Cardiac muscle cell (in vitro differentiated cells and primary cell): ENCODE measurements at regions not wholly inside any gene's neighbourhood (a gene's known extent, or its start where the extent isn't known, plus 50 kb on each side); places are given as distances from the start of the nearest gene placed in this dataset.

Source experiments
- DNase-seq, 2 donors: peaks; one replicate each; pipeline versions ENCODE4 v3.0.0 to v3.0.0-alpha.2; 2010 to 2017; ENCODE audit warnings: low read depth in 1 of 2, low spot score in 1 of 2
- H3K27ac ChIP-seq: fragments of 200-600 bp; sonication (generic); 2 replicates; pipeline ENCODE4 v1.5.1; 2016
- H3K27me3 ChIP-seq: fragments of 200-600 bp; sonication (generic); 2 replicates; pipeline ENCODE4 v1.6.0; 2016; ENCODE audit warnings: control low read depth
- H3K36me3 ChIP-seq: fragments of 200-600 bp; sonication (generic); 2 replicates; pipeline ENCODE4 v1.5.1; 2016; ENCODE audit warnings: control low read depth
- H3K4me1 ChIP-seq: fragments of 200-600 bp; sonication (generic); 2 replicates; pipeline ENCODE4 v1.8.1; 2017; ENCODE audit warnings: low read depth, mild to moderate bottlenecking, mixed run types
- H3K4me3 ChIP-seq: fragments of 200-600 bp; sonication (generic); 2 replicates; pipeline ENCODE4 v1.5.1; 2016; ENCODE audit warnings: mild to moderate bottlenecking
- H3K9me3 ChIP-seq: fragments of 200-600 bp; sonication (generic); 2 replicates; pipeline ENCODE4 v1.5.1; 2017; ENCODE audit warnings: low read depth, mild to moderate bottlenecking, control low read depth
- TF ChIP-seq, protein P1 (sequence below): IDR thresholded peaks from 2 replicates; pipeline ENCODE4 v1.5.1; 2012; ENCODE audit warnings: low read depth, mild to moderate bottlenecking, low read length

DNA sequence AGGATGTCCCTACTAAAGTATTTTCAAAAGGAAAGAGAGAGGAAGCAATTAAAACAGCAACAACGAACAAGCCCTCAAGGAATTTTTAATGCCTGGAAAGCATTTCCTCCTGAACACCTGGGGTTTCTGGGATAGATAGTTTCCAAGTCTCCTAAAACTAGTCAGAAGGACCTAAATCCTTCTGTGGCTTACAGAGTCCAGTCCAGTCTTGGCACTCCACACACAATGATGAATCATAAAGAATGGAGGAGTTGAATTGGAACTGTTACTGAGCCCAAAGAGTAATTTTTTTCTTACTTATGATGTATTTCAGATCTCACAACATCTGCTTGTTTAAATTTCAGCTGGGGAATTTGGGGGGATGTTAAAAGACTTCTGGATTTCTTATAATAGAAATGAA is 144.6 kb upstream of the SETBP1 start:
- no peaks in the 10 kb centered on the region for H3K9me3 ChIP-seq
- H3K27me3 ChIP-seq, result no peaks in the 10 kb centered on the region
- H3K4me3 ChIP-seq, result no peak overlapping the region
- H3K27ac ChIP-seq, result no peak overlapping the region
- no peaks in the 10 kb centered on the region for H3K36me3 ChIP-seq
- peak in 1 of 2 donors; percentile 68 for DNase-seq
- TF ChIP-seq, protein P1, sequence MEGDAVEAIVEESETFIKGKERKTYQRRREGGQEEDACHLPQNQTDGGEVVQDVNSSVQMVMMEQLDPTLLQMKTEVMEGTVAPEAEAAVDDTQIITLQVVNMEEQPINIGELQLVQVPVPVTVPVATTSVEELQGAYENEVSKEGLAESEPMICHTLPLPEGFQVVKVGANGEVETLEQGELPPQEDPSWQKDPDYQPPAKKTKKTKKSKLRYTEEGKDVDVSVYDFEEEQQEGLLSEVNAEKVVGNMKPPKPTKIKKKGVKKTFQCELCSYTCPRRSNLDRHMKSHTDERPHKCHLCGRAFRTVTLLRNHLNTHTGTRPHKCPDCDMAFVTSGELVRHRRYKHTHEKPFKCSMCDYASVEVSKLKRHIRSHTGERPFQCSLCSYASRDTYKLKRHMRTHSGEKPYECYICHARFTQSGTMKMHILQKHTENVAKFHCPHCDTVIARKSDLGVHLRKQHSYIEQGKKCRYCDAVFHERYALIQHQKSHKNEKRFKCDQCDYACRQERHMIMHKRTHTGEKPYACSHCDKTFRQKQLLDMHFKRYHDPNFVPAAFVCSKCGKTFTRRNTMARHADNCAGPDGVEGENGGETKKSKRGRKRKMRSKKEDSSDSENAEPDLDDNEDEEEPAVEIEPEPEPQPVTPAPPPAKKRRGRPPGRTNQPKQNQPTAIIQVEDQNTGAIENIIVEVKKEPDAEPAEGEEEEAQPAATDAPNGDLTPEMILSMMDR, result no peak
- peaks cover 3% of the 10 kb centered on the region for H3K4me1 ChIP-seq

DNA sequence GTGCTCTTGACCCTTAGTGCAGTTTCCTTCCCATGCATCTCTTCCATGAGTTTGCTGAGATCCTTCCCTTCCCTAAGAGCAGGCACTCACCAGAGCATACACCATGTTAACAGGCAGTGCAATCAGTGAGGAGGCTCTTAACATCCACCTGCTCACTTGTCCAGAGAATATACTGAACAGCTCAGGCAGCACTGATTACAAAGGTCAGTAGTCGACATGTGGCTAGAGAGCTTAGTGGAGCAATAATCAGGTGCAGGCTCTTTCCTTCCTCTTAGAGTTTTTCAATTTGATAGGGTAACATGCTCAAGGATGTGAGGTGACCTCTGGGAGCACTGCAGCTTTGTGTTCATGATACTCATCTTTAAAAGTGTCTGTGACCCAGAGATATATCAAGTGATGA is 144.1 kb upstream of the SETBP1 start:
- TF ChIP-seq, protein P1, result no peak
- no peaks in the 10 kb centered on the region for H3K36me3 ChIP-seq
- peaks cover 3% of the 10 kb centered on the region for H3K4me1 ChIP-seq
- H3K4me3 ChIP-seq, result no peak overlapping the region
- no peak overlapping the region for H3K27ac ChIP-seq
- no peaks in the 10 kb centered on the region for H3K27me3 ChIP-seq
- peak in 1 of 2 donors; percentile 63 for DNase-seq
- no peaks in the 10 kb centered on the region for H3K9me3 ChIP-seq

DNA sequence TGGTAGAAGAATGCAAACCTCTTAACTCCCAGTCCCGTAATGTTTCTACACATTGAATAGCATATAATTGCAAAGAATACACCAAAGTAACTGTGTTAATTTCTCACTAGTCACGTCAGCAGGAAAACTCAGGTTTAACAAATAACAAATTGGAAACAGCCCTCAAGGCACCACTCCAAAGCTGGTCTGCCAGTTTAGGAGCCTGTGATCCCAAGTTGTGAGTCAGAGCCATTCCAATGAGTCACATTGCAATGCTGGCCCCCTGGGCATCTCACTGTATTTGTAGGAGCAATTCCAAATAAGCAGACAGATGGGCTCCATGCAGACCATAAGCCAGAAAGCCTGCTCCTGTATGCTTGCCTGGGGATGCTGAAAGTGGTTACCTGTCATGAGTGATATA is 143.2 kb upstream of the SETBP1 start:
- Histone ChIP-seq H3K4me1 (peaks cover 3% of the 10 kb centered on the region), H3K4me3 (no peak overlapping the region), H3K36me3 (no peaks in the 10 kb centered on the region), H3K9me3 (no peaks in the 10 kb centered on the region), H3K27ac (no peak overlapping the region), H3K27me3 (no peaks in the 10 kb centered on the region)
- TF ChIP-seq, protein P1, result no peak
- peak in 1 of 2 donors; percentile 65 for DNase-seq

DNA sequence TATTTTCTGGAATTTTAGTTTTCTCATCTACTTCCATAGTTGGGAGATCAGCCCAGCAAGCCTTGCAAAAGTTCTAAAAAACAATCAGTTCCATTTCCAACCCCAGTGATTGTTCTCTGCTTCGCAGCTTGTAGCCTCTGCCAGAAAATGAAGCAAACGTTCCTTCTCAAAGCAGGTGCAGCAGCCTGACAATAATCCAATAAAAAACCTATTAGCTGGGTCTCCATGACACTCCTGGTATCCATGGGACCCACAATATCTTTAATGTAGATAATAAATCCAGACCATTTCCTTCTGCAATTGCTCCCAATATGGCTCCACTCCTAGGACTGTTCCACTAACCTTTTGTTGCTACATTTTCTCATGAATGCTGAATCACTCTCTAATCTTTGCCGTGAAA is 140.8 kb upstream of the SETBP1 start:
- Histone ChIP-seq H3K36me3 (no peaks in the 10 kb centered on the region), H3K4me1 (peaks cover 3% of the 10 kb centered on the region), H3K27me3 (no peaks in the 10 kb centered on the region), H3K9me3 (no peaks in the 10 kb centered on the region), H3K27ac (no peak overlapping the region), H3K4me3 (no peak overlapping the region)
- no peak for DNase-seq
- TF ChIP-seq, protein P1, result no peak

DNA sequence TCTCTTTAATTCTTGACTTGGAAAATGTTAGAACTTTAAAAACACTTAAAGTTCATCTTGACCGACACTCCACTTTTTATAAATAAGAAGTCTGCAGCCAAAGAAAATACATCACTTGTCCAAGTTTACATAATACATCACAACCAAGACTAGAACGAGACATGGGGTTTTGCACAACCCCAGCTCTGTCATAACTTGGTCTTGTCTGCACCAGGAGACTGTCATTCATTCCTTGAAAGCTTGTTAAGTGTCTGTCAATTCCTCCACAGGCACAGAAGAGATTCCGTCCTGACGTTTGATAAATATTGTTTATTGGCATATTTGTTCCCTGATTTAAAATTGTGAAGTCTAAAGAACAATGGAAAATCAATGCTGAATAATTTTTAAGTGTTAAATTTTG is 139.5 kb upstream of the SETBP1 start:
- TF ChIP-seq, protein P1, result no peak
- peak in 1 of 2 donors; percentile 22 for DNase-seq

DNA sequence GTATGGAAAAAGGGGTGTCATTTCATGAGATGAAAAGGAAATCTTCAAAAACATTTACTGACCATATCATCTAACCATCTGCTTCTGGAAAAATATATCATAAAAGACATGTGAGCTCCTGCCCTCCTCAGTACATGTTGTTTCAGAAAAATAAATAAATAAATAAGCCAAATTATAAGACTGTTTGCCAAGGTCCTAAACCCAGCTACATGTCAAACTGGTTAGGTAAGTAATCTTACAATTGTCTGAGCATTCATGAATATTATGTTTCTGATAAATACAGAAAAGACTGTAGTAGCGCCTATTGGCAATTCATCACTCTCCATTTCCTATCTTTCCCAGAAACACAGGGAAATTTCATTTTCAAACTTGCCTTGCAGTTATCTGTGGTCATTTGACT is 138.9 kb upstream of the SETBP1 start:
- H3K27me3 ChIP-seq, result no peaks in the 10 kb centered on the region
- TF ChIP-seq, protein P1, result no peak
- no peaks in the 10 kb centered on the region for H3K36me3 ChIP-seq
- no peaks in the 10 kb centered on the region for H3K9me3 ChIP-seq
- no peak for DNase-seq
- peaks cover 3% of the 10 kb centered on the region for H3K4me1 ChIP-seq
- no peak overlapping the region for H3K27ac ChIP-seq
- no peak overlapping the region for H3K4me3 ChIP-seq

More for the DNA sequence above, 139.5 kb upstream of the SETBP1 start:
- H3K4me1 ChIP-seq, result peaks cover 3% of the 10 kb centered on the region
- H3K4me3 ChIP-seq, result no peak overlapping the region
- H3K27me3 ChIP-seq, result no peaks in the 10 kb centered on the region
- H3K36me3 ChIP-seq, result no peaks in the 10 kb centered on the region
- H3K9me3 ChIP-seq, result no peaks in the 10 kb centered on the region
- no peak overlapping the region for H3K27ac ChIP-seq
